Gastrocnemius medialis (tissue), 4 donors: ENCODE measurements at regions not wholly inside any gene's neighbourhood (a gene's known extent, or its start where the extent isn't known, plus 50 kb on each side); places are given as distances from the start of the nearest gene placed in this dataset.

ENCODE experiments used
- POLR2A ChIP-seq, 2 donors: fragments of 450-650 bp; IDR thresholded peaks; one replicate each; pipeline ENCODE4 v1.6.1; 2017; ENCODE audit warnings: antibody characterized with exemption in 2 of 2, mild to moderate bottlenecking in 2 of 2, moderate library complexity in 2 of 2
- TF ChIP-seq, protein P1 (sequence below), 5 experiments: fragments of 450-650 bp in 3 of 5; fragments of 200-600 bp in 2 of 5; sonication (generic) in 2 of 5; IDR thresholded peaks in 4 of 5; conservative IDR thresholded peaks in 1 of 5; 1 replicate in 4 of 5; 2 replicates in 1 of 5; pipeline ENCODE4 v1.5.1; 2016 to 2019; ENCODE audit warnings: antibody characterized with exemption in 5 of 5, mild to moderate bottlenecking in 3 of 5, moderate library complexity in 3 of 5

DNA sequence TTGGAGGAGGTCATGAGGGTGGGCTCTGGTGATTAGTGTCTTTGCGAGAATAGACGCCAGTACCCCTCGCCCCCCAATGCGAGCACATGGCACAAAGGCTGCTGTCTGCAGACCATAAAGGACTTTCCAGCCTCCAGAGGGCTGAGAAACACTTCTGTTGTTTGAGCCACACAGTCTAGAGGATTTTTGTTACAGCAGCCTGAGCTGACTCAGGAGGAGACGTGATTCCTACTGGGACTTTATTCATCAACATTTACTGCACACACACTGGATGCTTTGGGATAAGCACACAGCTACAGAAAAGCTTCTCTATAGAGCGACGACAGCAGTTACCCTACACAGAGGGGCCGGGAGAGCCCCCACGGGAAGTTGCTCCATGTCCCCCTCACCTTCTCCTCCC lies 345.0 kb downstream of the CTTN start:
- no peak for TF ChIP-seq POLR2A (IDR thresholded peaks at IDR 0.05)
- TF ChIP-seq, protein P1, sequence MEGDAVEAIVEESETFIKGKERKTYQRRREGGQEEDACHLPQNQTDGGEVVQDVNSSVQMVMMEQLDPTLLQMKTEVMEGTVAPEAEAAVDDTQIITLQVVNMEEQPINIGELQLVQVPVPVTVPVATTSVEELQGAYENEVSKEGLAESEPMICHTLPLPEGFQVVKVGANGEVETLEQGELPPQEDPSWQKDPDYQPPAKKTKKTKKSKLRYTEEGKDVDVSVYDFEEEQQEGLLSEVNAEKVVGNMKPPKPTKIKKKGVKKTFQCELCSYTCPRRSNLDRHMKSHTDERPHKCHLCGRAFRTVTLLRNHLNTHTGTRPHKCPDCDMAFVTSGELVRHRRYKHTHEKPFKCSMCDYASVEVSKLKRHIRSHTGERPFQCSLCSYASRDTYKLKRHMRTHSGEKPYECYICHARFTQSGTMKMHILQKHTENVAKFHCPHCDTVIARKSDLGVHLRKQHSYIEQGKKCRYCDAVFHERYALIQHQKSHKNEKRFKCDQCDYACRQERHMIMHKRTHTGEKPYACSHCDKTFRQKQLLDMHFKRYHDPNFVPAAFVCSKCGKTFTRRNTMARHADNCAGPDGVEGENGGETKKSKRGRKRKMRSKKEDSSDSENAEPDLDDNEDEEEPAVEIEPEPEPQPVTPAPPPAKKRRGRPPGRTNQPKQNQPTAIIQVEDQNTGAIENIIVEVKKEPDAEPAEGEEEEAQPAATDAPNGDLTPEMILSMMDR (IDR thresholded peaks at IDR 0.05 in 4 of 5, conservative IDR thresholded peaks at IDR 0.05 in 1 of 5), result no peak
